Endodermal cell (in vitro differentiated cells): ENCODE measurements at regions not wholly inside any gene's neighbourhood (a gene's known extent, or its start where the extent isn't known, plus 50 kb on each side); places are given as distances from the start of the nearest gene placed in this dataset.
"Not testable (repeated sequence)": the region's sequence is repeated elsewhere in the genome, so short reads cannot be mapped to it uniquely, and the experiment has no call there.

ENCODE experiments used
- DNase-seq: peaks from one replicate; pipeline ENCODE4 v3.0.0-alpha.2; 2017
- H3K27ac ChIP-seq: 2 replicates; pipeline ENCODE4 v1.5.1; 2013; ENCODE audit warnings: mild to moderate bottlenecking, low read depth, low read length, moderate library complexity
- H3K27me3 ChIP-seq: 2 replicates; pipeline ENCODE4 v1.6.1; 2013; ENCODE audit warnings: mild to moderate bottlenecking, low read length, moderate library complexity; ENCODE audit not compliant: insufficient read depth, control insufficient read depth, poor library complexity, severe bottlenecking
- H3K36me3 ChIP-seq: 2 replicates; pipeline ENCODE4 v1.7.0; 2013; ENCODE audit warnings: mild to moderate bottlenecking, low read length, moderate library complexity; ENCODE audit not compliant: control insufficient read depth, insufficient read depth
- H3K4me1 ChIP-seq: one replicate; pipeline ENCODE4 v1.7.0; 2013; ENCODE audit warnings: low read length; ENCODE audit not compliant: control insufficient read depth, insufficient read depth
- H3K4me3 ChIP-seq: 2 replicates; pipeline ENCODE4 v1.5.1; 2013; ENCODE audit warnings: mild to moderate bottlenecking, low read length, moderate library complexity
- H3K9ac ChIP-seq: 2 replicates; pipeline ENCODE4 v1.6.1; 2013; ENCODE audit warnings: mild to moderate bottlenecking, low read length, moderate library complexity; ENCODE audit not compliant: poor library complexity, severe bottlenecking; ENCODE audit errors: extremely low read depth
- H3K9me3 ChIP-seq: 2 replicates; pipeline ENCODE4 v1.6.1; 2013; ENCODE audit warnings: mild to moderate bottlenecking, low read length, moderate library complexity; ENCODE audit not compliant: control insufficient read depth
- H3K27ac Mint-ChIP-seq: 2 replicates; pipeline ENCODE4 v1.8.0; 2020; ENCODE audit warnings: mixed read lengths
- H3K27me3 Mint-ChIP-seq: 2 replicates; pipeline ENCODE4 v1.8.0; 2021; ENCODE audit warnings: mild to moderate bottlenecking, mixed read lengths; ENCODE audit not compliant: insufficient read depth
- H3K36me3 Mint-ChIP-seq: 2 replicates; pipeline ENCODE4 v1.8.0; 2020; ENCODE audit warnings: low read depth, mixed read lengths
- H3K4me1 Mint-ChIP-seq: 2 replicates; pipeline ENCODE4 v1.8.0; 2020; ENCODE audit warnings: mixed read lengths
- H3K4me3 Mint-ChIP-seq: 2 replicates; pipeline ENCODE4 v1.8.0; 2020; ENCODE audit warnings: mild to moderate bottlenecking, moderate library complexity, mixed read lengths
- H3K9me3 Mint-ChIP-seq: 2 replicates; pipeline ENCODE4 v1.8.0; 2020; ENCODE audit warnings: mild to moderate bottlenecking, mixed read lengths
- CTCF ChIP-seq: fragments of 200-600 bp; sonication (generic); conservative IDR thresholded peaks from 2 replicates; pipeline ENCODE4 v1.5.0; 2021; ENCODE audit warnings: antibody characterized with exemption, mild to moderate bottlenecking
- WGBS, 2 experiments: methylation state at CpG; one replicate each; pipeline versions ENCODE4 v1.1.5 to v1.1.7; 2013; ENCODE audit warnings: missing lambda C conversion rate in 2 of 2, mixed read lengths in 1 of 2; ENCODE audit not compliant: insufficient coverage in 1 of 2, insufficient read length in 1 of 2; 5-methylcytosine and 5-hydroxymethylcytosine counted together

DNA sequence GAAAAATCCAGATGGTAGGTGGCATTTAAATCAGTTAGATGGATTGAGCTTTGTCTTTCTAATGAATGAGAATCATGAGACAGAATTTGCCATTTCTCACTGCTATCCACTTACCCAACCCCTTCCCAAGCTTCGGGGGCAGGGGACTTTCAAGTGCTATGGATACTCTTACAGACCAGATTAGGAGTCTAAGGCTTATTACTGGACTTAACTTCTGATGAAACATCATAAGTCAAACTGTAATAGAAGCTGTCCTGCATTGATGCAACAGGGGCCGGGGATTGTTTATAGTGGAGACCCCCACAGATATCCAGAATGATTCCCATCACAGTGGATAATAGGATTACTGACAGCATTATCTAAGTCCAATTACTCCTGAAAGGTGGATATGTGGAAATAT, 267.0 kb downstream of the NUF2 start:
- TF ChIP-seq CTCF: no peak
- Histone ChIP-seq H3K4me1 (peaks cover 3% of the 10 kb centered on the region), H3K9me3 (peaks cover 21% of the 10 kb centered on the region), H3K4me3 (no peak overlapping the region), H3K9ac (no peak overlapping the region), H3K36me3 (no peaks in the 10 kb centered on the region), H3K27ac (no peak overlapping the region), H3K27me3 (no peaks in the 10 kb centered on the region)
- no peak for DNase-seq
- H3K36me3 Mint-ChIP-seq: peaks cover 2% of the 10 kb centered on the region
- no peak overlapping the region for H3K4me3 Mint-ChIP-seq
- H3K9me3 Mint-ChIP-seq: peaks cover 24% of the 10 kb centered on the region
- H3K27ac Mint-ChIP-seq: no peak overlapping the region
- no peaks in the 10 kb centered on the region for H3K27me3 Mint-ChIP-seq
- 80 to 97% methylated on average over 1 to 2 of the region's 2 CpGs for WGBS, 2 experiments
- peaks cover 47% of the 10 kb centered on the region for H3K4me1 Mint-ChIP-seq

GRCh38 chr1:163589735-163590134, 268.0 kb downstream of the NUF2 start:
- H3K9ac ChIP-seq: no peak overlapping the region
- peaks cover 43% of the 10 kb centered on the region for H3K4me1 Mint-ChIP-seq
- no peak overlapping the region for H3K27ac ChIP-seq
- H3K4me1 ChIP-seq: no peaks in the 10 kb centered on the region
- no peak overlapping the region for H3K4me3 ChIP-seq
- 98 to 100% methylated on average over 1 to 2 of the region's 2 CpGs for WGBS, 2 experiments
- H3K27me3 Mint-ChIP-seq: no peaks in the 10 kb centered on the region
- H3K27me3 ChIP-seq: no peaks in the 10 kb centered on the region
- H3K9me3 ChIP-seq: peaks cover 30% of the 10 kb centered on the region
- no peak overlapping the region for H3K27ac Mint-ChIP-seq
- H3K36me3 Mint-ChIP-seq: peaks cover 2% of the 10 kb centered on the region
- DNase-seq: no peak
- H3K4me3 Mint-ChIP-seq: no peak overlapping the region
- TF ChIP-seq CTCF: no peak
- peaks cover 24% of the 10 kb centered on the region for H3K9me3 Mint-ChIP-seq
- H3K36me3 ChIP-seq: no peaks in the 10 kb centered on the region

DNA sequence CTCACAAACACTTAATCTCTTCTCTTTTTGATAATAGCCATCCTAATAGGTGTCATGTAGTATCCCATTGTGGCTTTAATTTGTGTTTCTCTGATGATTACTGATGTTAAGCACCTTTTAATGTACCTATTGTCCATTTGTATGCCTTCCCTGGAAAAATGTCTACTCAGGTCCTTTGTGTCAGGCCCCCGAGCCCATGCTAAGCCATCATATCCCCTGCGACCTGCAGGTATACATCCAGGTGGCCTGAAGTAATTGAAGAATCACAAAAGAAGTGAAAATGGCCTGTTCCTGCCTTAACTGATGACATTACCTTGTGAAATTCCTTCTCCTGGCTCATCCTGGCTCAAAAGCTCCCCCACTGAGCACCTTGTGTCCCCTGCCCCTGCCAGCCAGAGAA, 269.4 kb downstream of the NUF2 start:
- H3K4me3 ChIP-seq, H3K27me3 ChIP-seq, H3K36me3 Mint-ChIP-seq, H3K27ac ChIP-seq, H3K36me3 ChIP-seq, H3K4me1 ChIP-seq, H3K27me3 Mint-ChIP-seq, H3K4me3 Mint-ChIP-seq, H3K27ac Mint-ChIP-seq, H3K9ac ChIP-seq: not testable (repeated sequence)
- Mint-ChIP-seq H3K4me1 (peaks cover 42% of the 10 kb centered on the region), H3K9me3 (peaks cover 24% of the 10 kb centered on the region)
- peak; percentile 79 for DNase-seq
- 51% methylated on average over 2 of the region's 2 CpGs; no CpG with 5 or more reads in 1 of the 2 experiments for WGBS, 2 experiments
- peaks cover 36% of the 10 kb centered on the region for H3K9me3 ChIP-seq

DNA sequence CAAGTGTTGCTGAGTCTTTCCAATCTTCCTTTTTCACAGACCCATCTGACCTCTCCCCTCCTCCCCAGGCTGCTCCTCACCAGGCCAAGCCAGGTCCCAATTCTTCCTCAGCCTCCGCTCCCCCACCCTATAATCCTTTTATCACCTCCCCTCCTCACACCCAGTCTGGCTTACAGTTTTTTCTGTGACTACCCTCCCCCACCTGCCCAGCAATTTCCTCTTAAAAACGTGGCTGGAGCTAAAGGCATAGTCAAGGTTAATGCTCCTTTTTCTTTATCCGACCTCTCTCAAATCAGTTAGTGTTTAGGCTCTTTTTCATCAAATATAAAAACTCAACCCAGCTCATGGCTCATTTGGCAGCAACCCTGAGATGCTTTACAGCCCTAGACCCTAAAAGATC, 270.9 kb downstream of the NUF2 start:
- peaks cover 31% of the 10 kb centered on the region for H3K9me3 ChIP-seq
- Mint-ChIP-seq H3K4me1 (peaks cover 36% of the 10 kb centered on the region), H3K9me3 (peaks cover 24% of the 10 kb centered on the region)
- H3K9ac ChIP-seq, H3K27me3 ChIP-seq, H3K27me3 Mint-ChIP-seq, H3K4me3 Mint-ChIP-seq, H3K27ac ChIP-seq, H3K36me3 ChIP-seq, DNase-seq, H3K36me3 Mint-ChIP-seq, H3K4me1 ChIP-seq, H3K27ac Mint-ChIP-seq: not testable (repeated sequence)
- H3K4me3 ChIP-seq: peak overlapping the region; percentile 53
- WGBS, 2 experiments: 49 to 81% methylated on average over 2 to 3 of the region's 3 CpGs

DNA sequence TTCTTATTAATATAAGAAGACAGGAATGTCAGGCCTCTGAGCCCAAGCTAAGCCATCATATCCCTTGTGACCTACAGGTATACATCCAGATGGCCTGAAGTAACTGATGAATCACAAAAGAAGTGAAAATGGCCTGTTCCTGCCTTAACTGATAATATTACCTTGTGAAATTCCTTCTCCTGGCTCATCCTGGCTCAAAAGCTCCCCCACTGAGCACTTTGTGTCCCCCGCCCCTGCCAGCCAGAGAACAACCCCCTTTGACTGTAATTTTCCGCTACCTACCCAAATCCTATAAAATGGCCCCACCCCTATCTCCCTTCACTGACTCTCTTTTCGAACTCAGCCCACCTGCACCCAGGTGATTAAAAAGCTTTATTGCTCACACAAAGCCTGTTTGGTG, 274.4 kb downstream of the NUF2 start:
- H3K4me1 ChIP-seq, H3K9ac ChIP-seq, H3K4me3 ChIP-seq, H3K36me3 ChIP-seq, H3K27me3 Mint-ChIP-seq, H3K27ac Mint-ChIP-seq, H3K4me3 Mint-ChIP-seq, H3K27me3 ChIP-seq, H3K27ac ChIP-seq: not testable (repeated sequence)
- peak; percentile 86 for DNase-seq
- WGBS, 2 experiments: 25% methylated on average over 2 of the region's 3 CpGs; no CpG with 5 or more reads in 1 of the 2 experiments
- H3K9me3 ChIP-seq: peaks cover 48% of the 10 kb centered on the region
- H3K36me3 Mint-ChIP-seq: peaks cover 27% of the 10 kb centered on the region
- peaks cover 23% of the 10 kb centered on the region for H3K4me1 Mint-ChIP-seq
- peaks cover 35% of the 10 kb centered on the region for H3K9me3 Mint-ChIP-seq
